GM23248 (cell line): ENCODE measurements at regions not wholly inside any gene's neighbourhood (a gene's known extent, or its start where the extent isn't known, plus 50 kb on each side); places are given as distances from the start of the nearest gene placed in this dataset.

ENCODE experiments used
- DNase-seq: peaks from one replicate; pipeline ENCODE4 v3.0.0-alpha.2; 2015
- H2AFZ ChIP-seq: fragments of 200-600 bp; sonication (generic); 2 replicates; pipeline ENCODE4 v1.6.1; 2016; ENCODE audit warnings: antibody characterized with exemption
- H3F3A ChIP-seq: fragments of 200-600 bp; sonication (generic); 2 replicates; pipeline ENCODE4 v1.6.1; 2016; ENCODE audit warnings: mild to moderate bottlenecking, antibody characterized with exemption, mixed run types; ENCODE audit not compliant: insufficient read depth
- H3K27ac ChIP-seq: fragments of 200-600 bp; sonication (generic); 2 replicates; pipeline ENCODE4 v1.5.1; 2016; ENCODE audit warnings: mild to moderate bottlenecking
- H3K27me3 ChIP-seq: fragments of 200-600 bp; sonication (generic); replicated peaks from 2 replicates; pipeline ENCODE4 v1.6.1; 2016; ENCODE audit warnings: mild to moderate bottlenecking; ENCODE audit not compliant: insufficient read depth
- H3K36me3 ChIP-seq: fragments of 200-600 bp; sonication (generic); 2 replicates; pipeline ENCODE4 v1.6.1; 2016; ENCODE audit warnings: low read depth, mild to moderate bottlenecking
- H3K4me1 ChIP-seq: fragments of 200-600 bp; sonication (generic); 2 replicates; pipeline ENCODE4 v1.6.1; 2016; ENCODE audit warnings: mild to moderate bottlenecking; ENCODE audit not compliant: insufficient read depth
- H3K4me2 ChIP-seq: fragments of 200-600 bp; sonication (generic); one replicate; pipeline ENCODE4 v1.6.1; 2016; ENCODE audit warnings: mild to moderate bottlenecking; ENCODE audit not compliant: unreplicated experiment
- H3K4me3 ChIP-seq: fragments of 200-600 bp; sonication (generic); 2 replicates; pipeline ENCODE4 v1.5.1; 2016; ENCODE audit warnings: mild to moderate bottlenecking
- H3K79me2 ChIP-seq: fragments of 200-600 bp; sonication (generic); 2 replicates; pipeline ENCODE4 v1.6.1; 2016; ENCODE audit warnings: mild to moderate bottlenecking; ENCODE audit not compliant: insufficient read depth
- H3K9ac ChIP-seq: fragments of 200-600 bp; sonication (generic); 2 replicates; pipeline ENCODE4 v1.6.1; 2016; ENCODE audit warnings: mild to moderate bottlenecking
- H3K9me2 ChIP-seq: fragments of 200-600 bp; sonication (generic); 2 replicates; pipeline ENCODE4 v1.6.1; 2016; ENCODE audit warnings: mixed run types, mild to moderate bottlenecking, moderate library complexity; ENCODE audit not compliant: insufficient read depth
- H3K9me3 ChIP-seq: fragments of 200-600 bp; sonication (generic); one replicate; pipeline ENCODE4 v1.6.1; 2017; ENCODE audit warnings: low read depth
- H4K20me1 ChIP-seq: fragments of 200-600 bp; sonication (generic); 2 replicates; pipeline ENCODE4 v1.6.0; 2016; ENCODE audit not compliant: insufficient read depth
- EZH2 ChIP-seq: fragments of 200-600 bp; sonication (generic); IDR thresholded peaks from 2 replicates; pipeline ENCODE4 v1.6.1; 2018; ENCODE audit warnings: antibody characterized with exemption, mild to moderate bottlenecking; ENCODE audit not compliant: insufficient read depth, poor library complexity, severe bottlenecking
- EZH2phosphoT487 ChIP-seq: fragments of 200-600 bp; sonication (generic); IDR thresholded peaks from 2 replicates; pipeline ENCODE4 v1.6.1; 2018; ENCODE audit warnings: antibody characterized with exemption, moderate library complexity, mild to moderate bottlenecking, low read depth; ENCODE audit not compliant: insufficient read depth
- WGBS, 2 experiments: methylation state at CpG; one replicate each; pipeline ENCODE4 v1.1.6; 2015 to 2017; ENCODE audit warnings: low lambda C conversion rate in 2 of 2, low coverage in 1 of 2; ENCODE audit errors: missing lambda C conversion rate in 2 of 2; 5-methylcytosine and 5-hydroxymethylcytosine counted together
- in situ Hi-C: fragments of 300-500 bp; cut with MboI; formaldehyde crosslinking; loops from 2 replicates; pipeline ENCODE4 v1.15.0; 2020

DNA sequence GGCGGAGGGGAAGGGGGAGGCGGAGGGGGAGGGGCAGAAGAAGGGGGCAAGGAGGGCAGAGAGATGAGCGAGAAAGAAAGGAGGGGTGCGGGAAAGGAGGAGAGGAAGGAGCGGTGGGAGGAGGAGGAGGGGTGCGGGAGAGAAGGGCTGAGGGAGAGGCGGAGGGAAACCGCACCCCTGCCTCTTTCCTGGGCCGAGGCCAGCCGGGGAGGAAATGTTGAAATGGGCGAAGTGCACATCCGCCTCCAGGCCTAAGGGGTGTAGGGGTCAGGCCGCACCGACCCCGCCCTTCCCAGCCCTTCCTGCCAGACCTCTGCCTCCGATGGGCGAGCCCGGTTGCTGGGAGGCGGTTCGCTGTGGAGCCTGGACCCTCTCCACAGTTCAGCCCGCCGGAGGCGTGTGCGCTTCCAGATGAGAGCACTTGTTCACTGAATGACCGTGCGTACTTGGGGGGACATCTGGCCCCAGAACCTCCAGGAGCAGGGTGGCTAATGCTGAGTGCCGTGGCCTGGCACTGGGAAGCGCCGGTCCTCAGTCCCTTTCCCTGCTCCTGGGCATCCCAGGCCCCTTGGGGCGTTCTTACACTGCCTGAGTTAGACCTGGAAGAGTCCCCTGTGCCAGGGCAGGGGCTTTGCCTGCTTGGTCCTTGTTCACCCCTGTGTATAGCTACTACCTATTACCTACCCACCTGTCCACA, 110.3 kb upstream of the KLF13 start:
- H3K4me2 ChIP-seq, result peak overlapping the region; percentile 28
- TF ChIP-seq EZH2phosphoT487 (no peak), EZH2 (no peak)
- peak overlapping the region; percentile 41; the same call in 1 of the 2 replicates for H2AFZ ChIP-seq
- no peaks in the 10 kb centered on the region for H3F3A ChIP-seq
- no peaks in the 10 kb centered on the region for H3K27me3 ChIP-seq
- no peak overlapping the region for H3K4me3 ChIP-seq
- H3K79me2 ChIP-seq, result no peaks in the 10 kb centered on the region
- H4K20me1 ChIP-seq, result no peaks in the 10 kb centered on the region
- H3K9me3 ChIP-seq, result peaks cover 4% of the 10 kb centered on the region
- H3K9me2 ChIP-seq, result no peaks in the 10 kb centered on the region
- H3K4me1 ChIP-seq, result no peaks in the 10 kb centered on the region
- DNase-seq, result peak; percentile 46
- WGBS, 2 experiments, result 18 to 37% methylated on average over 9 to 30 of the region's 30 CpGs
- no peak overlapping the region for H3K27ac ChIP-seq
- no peak overlapping the region for H3K9ac ChIP-seq
- in situ Hi-C loops, result no loop called here
- H3K36me3 ChIP-seq, result no peaks in the 10 kb centered on the region

DNA sequence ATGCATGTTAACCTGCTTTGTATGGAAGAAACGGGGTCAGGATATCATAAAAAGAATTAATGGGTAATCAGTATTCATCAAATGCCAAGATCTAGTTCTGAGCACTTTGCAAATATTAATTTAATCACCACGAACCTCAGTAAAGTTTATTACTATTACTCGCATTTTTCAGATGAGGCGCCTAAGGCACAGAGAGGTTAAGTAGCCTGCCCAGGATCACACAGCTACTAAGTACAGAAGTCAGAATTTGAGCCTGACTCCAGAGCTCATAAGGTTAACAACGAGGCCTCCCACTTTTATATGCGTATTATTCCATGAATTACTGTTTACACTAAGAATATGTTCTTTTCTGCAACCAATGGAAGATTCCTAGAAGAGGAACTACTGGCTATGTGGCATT, 109.6 kb upstream of the KLF13 start:
- H3K4me3 ChIP-seq, result no peak overlapping the region
- no peaks in the 10 kb centered on the region for H3K27me3 ChIP-seq
- 87 to 91% methylated on average over 6 of the region's 6 CpGs for WGBS, 2 experiments
- DNase-seq, result no peak
- H3K4me2 ChIP-seq, result no peak overlapping the region
- H3K9me2 ChIP-seq, result no peaks in the 10 kb centered on the region
- no peak overlapping the region for H3K27ac ChIP-seq
- no peaks in the 10 kb centered on the region for H3F3A ChIP-seq
- no peaks in the 10 kb centered on the region for H3K4me1 ChIP-seq
- H3K9ac ChIP-seq, result no peak overlapping the region
- H3K36me3 ChIP-seq, result no peaks in the 10 kb centered on the region
- no peak for TF ChIP-seq EZH2
- TF ChIP-seq EZH2phosphoT487, result no peak
- no peak overlapping the region for H2AFZ ChIP-seq
- H4K20me1 ChIP-seq, result no peaks in the 10 kb centered on the region
- no peaks in the 10 kb centered on the region for H3K9me3 ChIP-seq
- no peaks in the 10 kb centered on the region for H3K79me2 ChIP-seq
- in situ Hi-C loops, result no loop called here

DNA sequence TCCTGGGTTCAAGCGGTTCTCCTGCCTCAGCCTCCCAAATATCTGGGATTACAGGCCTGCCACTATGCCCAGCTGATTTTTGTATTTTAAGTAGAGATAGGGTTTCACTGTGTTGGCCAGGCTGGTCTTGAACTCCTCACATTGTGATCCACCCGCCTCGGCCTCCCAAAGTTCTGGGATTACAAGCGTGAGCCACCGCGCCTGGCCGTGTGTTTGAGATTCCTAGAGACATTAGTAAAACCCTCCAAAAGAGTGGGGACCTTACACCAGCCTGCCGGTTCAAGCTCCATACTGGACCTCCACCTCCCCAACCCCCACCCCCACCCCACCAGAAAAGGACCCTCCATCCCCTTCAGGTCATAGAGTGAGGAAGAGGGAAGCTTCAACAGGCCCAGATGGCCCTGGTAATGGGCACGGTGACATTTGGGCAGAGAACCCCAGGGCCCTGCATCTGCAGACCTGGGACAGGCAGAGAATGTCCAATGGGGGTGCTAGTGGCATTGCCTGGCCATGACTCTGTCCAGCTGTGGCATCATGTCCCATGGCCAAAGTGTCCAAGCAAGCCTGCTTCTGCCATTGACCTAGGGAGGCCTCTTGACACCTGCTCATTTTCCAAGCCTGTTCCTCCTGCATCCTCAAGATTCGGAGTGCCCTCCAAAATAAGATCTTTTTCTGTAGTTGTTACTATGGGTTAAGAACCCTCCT, 108.9 kb upstream of the KLF13 start:
- no peak overlapping the region for H3K4me2 ChIP-seq
- H3K79me2 ChIP-seq, result no peaks in the 10 kb centered on the region
- H3K27ac ChIP-seq, result no peak overlapping the region
- in situ Hi-C loops, result no loop called here
- H3K4me3 ChIP-seq, result no peak overlapping the region
- no peaks in the 10 kb centered on the region for H3K4me1 ChIP-seq
- DNase-seq, result no peak
- H2AFZ ChIP-seq, result no peak overlapping the region
- H4K20me1 ChIP-seq, result no peaks in the 10 kb centered on the region
- H3F3A ChIP-seq, result no peaks in the 10 kb centered on the region
- H3K9ac ChIP-seq, result no peak overlapping the region
- 97 to 100% methylated on average over 10 of the region's 10 CpGs for WGBS, 2 experiments
- no peaks in the 10 kb centered on the region for H3K9me3 ChIP-seq
- H3K27me3 ChIP-seq, result no peaks in the 10 kb centered on the region
- TF ChIP-seq EZH2 (no peak), EZH2phosphoT487 (no peak)
- H3K36me3 ChIP-seq, result no peaks in the 10 kb centered on the region
- no peaks in the 10 kb centered on the region for H3K9me2 ChIP-seq

DNA sequence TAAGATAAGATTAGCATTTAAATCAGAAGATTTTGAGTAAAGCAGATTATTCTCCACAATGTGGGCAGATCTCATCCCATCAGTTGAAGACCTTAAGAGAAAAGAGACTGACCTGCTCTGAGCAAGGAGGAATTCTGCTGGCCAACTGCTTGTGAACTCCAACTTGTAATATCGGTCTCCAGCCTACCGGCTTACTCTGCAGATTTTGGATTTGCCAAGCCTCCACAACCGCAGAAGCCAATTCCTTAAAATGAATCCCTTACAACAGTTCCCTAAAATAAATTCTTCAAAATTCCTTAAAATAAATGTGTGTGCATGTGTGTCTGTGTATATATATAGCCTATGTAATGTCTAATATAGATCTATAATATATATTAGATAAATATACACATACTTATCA, 107.4 kb upstream of the KLF13 start:
- no peak for DNase-seq
- Histone ChIP-seq H3K4me3 (no peak overlapping the region), H3K27me3 (peaks cover 10% of the 10 kb centered on the region), H2AFZ (no peak overlapping the region), H3K9ac (no peak overlapping the region), H3K79me2 (no peaks in the 10 kb centered on the region), H3K9me2 (no peaks in the 10 kb centered on the region), H4K20me1 (no peaks in the 10 kb centered on the region), H3K27ac (no peak overlapping the region), H3K4me2 (no peak overlapping the region), H3K4me1 (no peaks in the 10 kb centered on the region), H3K36me3 (no peaks in the 10 kb centered on the region), H3F3A (no peaks in the 10 kb centered on the region), H3K9me3 (no peaks in the 10 kb centered on the region)
- in situ Hi-C loops, result no loop called here
- no peak for TF ChIP-seq EZH2
- TF ChIP-seq EZH2phosphoT487, result no peak
- WGBS, 2 experiments, result 31 to 38% methylated on average over 3 of the region's 3 CpGs
